ENCODE measurements at regions not wholly inside any gene's neighbourhood (a gene's known extent, or its start where the extent isn't known, plus 50 kb on each side); places are given as distances from the start of the nearest gene placed in this dataset.

DNA sequence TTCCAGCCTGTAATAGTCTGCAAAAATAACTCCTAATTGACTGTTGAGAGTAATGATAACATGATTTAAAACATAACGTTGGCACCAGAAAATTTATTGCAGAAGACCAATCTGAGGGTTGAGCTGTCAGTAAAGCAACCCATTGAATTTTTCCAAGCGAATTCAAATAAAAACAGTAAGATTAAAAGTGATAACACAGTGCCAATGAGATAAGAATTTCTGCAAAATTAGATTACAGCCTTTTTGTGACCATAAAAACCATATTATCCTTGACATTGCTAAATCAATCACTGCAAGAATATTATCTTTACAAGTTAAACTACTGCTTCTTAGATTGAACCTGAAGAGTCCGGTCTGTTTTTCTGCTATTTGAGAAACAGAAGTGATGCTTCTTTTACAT is 341.4 kb downstream of the CDH11 start:
- Mint-ChIP-seq H3K9me3 (peaks cover 38% of the 10 kb centered on the region), H3K27me3 (ENCODE audit: low read depth) (no peaks in the 10 kb centered on the region), H3K4me1 (ENCODE audit: low read depth) (no peaks in the 10 kb centered on the region), H3K27ac (no peak overlapping the region), H3K36me3 (ENCODE audit: low read depth) (no peaks in the 10 kb centered on the region), H3K4me3 (no peak overlapping the region)

DNA sequence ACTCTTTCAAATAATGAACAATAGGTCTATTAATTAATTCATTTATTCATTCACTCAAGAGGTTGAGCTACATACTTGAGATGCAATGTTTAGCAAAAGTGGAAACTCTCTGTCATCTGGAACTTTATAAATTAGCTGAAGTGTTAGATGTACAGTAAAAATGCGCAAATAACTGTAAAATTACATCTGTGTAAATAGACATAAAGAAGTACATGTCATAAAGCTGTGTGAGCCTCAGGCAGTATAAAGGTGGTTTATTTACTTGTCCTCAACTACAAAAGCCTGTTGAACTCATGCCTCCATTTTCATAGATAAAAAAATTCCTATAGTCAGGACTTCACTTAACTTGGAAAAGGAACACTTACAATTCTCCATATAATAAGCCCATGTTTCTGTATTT is 343.1 kb downstream of the CDH11 start:
- Mint-ChIP-seq H3K4me1 (ENCODE audit: low read depth) (no peaks in the 10 kb centered on the region), H3K27me3 (ENCODE audit: low read depth) (no peaks in the 10 kb centered on the region), H3K9me3 (peaks cover 46% of the 10 kb centered on the region), H3K27ac (no peak overlapping the region), H3K4me3 (no peak overlapping the region), H3K36me3 (ENCODE audit: low read depth) (no peaks in the 10 kb centered on the region)

DNA sequence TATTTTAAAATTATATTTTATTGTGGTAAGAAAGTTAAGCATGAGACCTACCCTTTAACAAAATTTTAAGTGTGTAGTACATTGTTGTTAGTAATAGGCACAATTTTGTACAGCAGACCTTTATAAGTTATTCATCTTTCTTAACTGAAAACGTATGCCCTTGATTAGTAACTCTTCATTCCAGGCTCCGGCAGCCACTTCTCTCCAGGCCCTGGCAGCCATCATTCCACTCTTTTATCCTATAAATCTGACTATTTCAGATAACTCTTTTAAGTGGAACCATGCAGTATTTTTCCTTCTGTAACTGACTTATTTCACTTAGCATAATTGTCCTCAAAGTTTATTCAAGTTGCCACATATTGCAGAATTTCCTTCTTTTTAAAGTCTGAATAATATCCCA is 348.2 kb downstream of the CDH11 start:
- Mint-ChIP-seq H3K4me3 (no peak overlapping the region), H3K4me1 (ENCODE audit: low read depth) (no peaks in the 10 kb centered on the region), H3K36me3 (ENCODE audit: low read depth) (no peaks in the 10 kb centered on the region), H3K9me3 (peaks cover 29% of the 10 kb centered on the region), H3K27me3 (ENCODE audit: low read depth) (no peaks in the 10 kb centered on the region), H3K27ac (no peak overlapping the region)

DNA sequence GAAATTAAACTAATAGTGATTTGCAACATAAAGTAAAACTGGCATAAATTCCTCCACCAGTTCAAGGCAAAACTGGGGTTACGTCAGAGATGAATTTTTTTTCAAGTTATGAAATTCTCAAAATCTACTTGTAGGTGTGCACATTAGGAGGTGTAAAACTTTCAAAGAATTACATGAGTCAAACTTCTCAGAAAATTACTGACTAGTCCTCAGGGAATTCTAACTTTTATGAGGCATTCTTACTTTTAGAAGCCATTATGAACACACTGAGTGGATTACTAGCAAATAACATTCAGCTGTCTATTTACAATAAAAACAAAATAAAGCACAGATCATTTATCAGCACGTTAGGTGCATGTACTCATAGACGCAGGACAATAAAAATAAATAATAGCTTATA is 348.7 kb downstream of the CDH11 start:
- Mint-ChIP-seq H3K27ac (no peak overlapping the region), H3K9me3 (peaks cover 28% of the 10 kb centered on the region)

DNA sequence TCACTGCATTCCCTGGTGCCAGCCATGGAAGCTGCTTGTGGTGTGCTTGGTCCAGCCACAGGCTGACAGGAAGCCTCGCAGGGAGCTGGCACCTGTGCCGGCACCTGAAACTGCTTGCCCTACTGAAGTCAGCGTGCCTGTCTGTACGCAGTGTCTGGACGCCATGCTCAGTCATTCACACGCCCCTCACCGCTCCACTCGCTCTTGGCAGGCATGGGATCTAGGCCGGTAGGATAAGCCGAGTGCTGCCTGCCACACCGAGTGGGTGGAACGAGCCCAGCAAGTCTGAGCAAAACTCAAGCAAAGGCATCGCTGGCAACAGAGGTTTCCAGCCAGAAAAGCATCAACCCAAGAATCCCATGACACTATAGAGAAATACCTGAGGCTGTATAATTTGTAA is 350.6 kb downstream of the CDH11 start:
- Mint-ChIP-seq H3K36me3 (ENCODE audit: low read depth) (no peaks in the 10 kb centered on the region), H3K9me3 (peaks cover 26% of the 10 kb centered on the region), H3K27ac (no peak overlapping the region), H3K4me1 (ENCODE audit: low read depth) (no peaks in the 10 kb centered on the region), H3K4me3 (no peak overlapping the region), H3K27me3 (ENCODE audit: low read depth) (no peaks in the 10 kb centered on the region)

More for the DNA sequence above, 348.7 kb downstream of the CDH11 start:
- Mint-ChIP-seq H3K27me3 (ENCODE audit: low read depth) (no peaks in the 10 kb centered on the region), H3K4me3 (no peak overlapping the region), H3K4me1 (ENCODE audit: low read depth) (no peaks in the 10 kb centered on the region), H3K36me3 (ENCODE audit: low read depth) (no peaks in the 10 kb centered on the region)

DNA sequence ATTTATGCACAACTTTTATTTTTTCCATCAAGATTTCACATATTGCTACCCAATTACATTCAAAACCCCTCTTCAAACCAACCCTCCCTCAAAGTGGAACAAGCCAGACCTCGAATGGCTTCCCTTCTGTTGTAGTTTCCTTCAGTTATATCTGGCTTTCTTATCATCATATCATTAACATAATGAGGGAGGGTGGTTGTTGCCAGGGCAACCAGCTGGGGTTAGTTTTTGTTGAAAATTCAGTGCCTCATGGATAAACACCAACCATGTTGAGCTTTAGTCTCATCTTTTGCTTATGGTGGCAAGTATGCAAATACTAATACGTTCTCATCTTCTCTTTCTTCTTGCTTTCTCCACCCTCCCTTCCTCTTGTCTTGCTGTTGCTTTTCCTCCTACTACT is 359.7 kb downstream of the CDH11 start:
- no peak overlapping the region for H3K27ac Mint-ChIP-seq
- peaks cover 26% of the 10 kb centered on the region for H3K9me3 Mint-ChIP-seq
- H3K36me3 Mint-ChIP-seq (ENCODE audit: low read depth) = no peaks in the 10 kb centered on the region

DNA sequence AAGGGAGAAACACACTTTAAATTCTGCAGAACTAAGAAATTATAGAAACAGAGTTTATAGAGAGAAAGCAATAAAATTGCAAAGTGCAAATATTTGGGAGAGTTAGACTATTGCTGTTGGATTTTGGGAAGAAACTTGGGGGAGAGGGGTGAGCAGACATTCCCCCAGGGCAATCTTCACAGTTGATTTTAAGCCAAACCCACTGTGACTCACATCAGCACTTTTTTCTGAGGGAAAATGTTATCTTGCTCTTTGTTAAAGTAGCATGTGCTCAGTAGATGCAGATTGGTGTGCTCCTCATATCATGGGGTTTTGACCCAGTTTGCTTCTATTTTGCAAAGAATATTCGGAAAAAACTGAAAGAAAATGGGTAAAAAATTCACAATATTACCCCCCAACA is 367.6 kb downstream of the CDH11 start:
- Mint-ChIP-seq H3K27ac (no peak overlapping the region), H3K36me3 (ENCODE audit: low read depth) (no peaks in the 10 kb centered on the region), H3K27me3 (ENCODE audit: low read depth) (no peaks in the 10 kb centered on the region), H3K4me3 (no peak overlapping the region), H3K4me1 (ENCODE audit: low read depth) (no peaks in the 10 kb centered on the region), H3K9me3 (peaks cover 17% of the 10 kb centered on the region)

More for the DNA sequence above, 359.7 kb downstream of the CDH11 start:
- H3K27me3 Mint-ChIP-seq (ENCODE audit: low read depth) = no peaks in the 10 kb centered on the region
- H3K4me3 Mint-ChIP-seq = no peak overlapping the region
- no peaks in the 10 kb centered on the region for H3K4me1 Mint-ChIP-seq (ENCODE audit: low read depth)

DNA sequence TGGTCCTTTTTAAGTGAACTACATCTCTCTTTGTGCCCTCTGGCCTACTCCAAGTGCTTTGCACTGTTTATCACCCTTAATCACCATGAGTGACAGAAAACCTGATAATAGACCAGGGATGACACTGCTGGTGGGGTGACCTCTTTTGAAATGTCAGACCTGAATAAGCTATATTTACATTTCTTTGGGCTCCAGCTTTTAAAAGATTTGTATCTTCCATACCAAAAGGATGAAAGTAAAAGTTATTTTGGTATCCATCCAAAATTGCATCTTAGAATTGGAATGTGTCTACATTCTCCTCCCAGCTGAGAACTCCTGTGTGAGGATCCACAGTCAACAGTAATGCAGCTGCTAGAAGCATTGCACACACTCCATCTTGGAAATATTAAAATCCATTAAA is 370.0 kb downstream of the CDH11 start:
- Mint-ChIP-seq H3K4me3 (no peak overlapping the region), H3K36me3 (ENCODE audit: low read depth) (no peaks in the 10 kb centered on the region), H3K4me1 (ENCODE audit: low read depth) (no peaks in the 10 kb centered on the region), H3K27me3 (ENCODE audit: low read depth) (no peaks in the 10 kb centered on the region), H3K27ac (no peak overlapping the region), H3K9me3 (peaks cover 19% of the 10 kb centered on the region)

DNA sequence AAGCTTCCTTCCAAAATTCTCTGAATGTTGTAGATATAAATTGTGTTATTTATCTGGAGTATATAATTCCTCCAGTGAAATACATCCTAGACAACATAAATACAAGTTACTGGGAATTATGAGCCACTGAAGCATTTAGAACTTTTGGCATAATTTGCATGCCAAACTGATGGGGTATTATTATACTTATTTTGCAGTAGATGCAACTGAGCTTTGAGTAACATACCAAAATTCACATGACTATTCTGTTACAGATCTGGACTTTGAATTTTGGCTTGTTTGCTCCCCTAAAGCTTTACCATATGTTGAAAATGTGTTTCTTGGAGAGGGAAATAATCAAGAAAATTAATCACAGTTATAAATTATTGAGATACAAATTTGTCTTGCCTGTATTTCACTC is 372.5 kb downstream of the CDH11 start:
- H3K27ac Mint-ChIP-seq = no peak overlapping the region
- H3K9me3 Mint-ChIP-seq = peaks cover 22% of the 10 kb centered on the region
- no peaks in the 10 kb centered on the region for H3K27me3 Mint-ChIP-seq (ENCODE audit: low read depth)
- H3K4me1 Mint-ChIP-seq (ENCODE audit: low read depth) = no peaks in the 10 kb centered on the region
- H3K4me3 Mint-ChIP-seq = no peak overlapping the region
- H3K36me3 Mint-ChIP-seq (ENCODE audit: low read depth) = no peaks in the 10 kb centered on the region

DNA sequence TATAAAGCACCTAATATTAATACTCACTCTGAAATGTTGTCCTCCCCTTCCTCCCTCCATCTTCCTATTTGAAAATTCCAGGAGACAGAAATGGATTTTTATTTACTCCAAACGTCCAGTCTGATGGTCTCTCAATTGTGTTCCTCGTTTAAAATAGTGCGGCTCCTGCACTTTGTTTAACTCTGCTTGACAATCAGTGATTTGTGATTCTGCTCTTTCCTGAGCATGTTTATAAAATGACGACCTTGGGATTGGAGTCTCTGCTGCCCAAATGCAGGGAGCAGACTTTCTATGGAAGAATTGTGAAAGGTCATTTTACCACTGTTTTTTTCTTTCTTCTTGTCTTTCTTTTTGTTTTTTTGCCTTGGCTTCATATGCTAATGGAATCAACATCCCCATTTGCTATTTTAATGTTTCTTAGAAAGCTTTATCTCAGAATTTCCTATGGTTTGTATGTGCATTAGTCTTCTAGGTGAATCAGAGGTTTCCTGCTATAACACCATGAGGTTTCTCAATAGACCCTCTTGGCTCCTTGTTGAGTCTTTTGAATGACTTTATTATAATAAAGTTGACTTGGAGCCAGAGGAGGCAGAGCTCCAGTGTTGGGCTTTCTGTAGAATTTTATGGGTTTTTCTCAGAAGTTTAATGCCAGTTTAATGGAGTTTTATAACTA is 376.5 kb downstream of the CDH11 start:
- H3K27me3 Mint-ChIP-seq (ENCODE audit: low read depth) = no peaks in the 10 kb centered on the region
- H3K4me1 Mint-ChIP-seq (ENCODE audit: low read depth) = no peaks in the 10 kb centered on the region
- no peak overlapping the region for H3K27ac Mint-ChIP-seq
- no peak overlapping the region for H3K4me3 Mint-ChIP-seq
- H3K9me3 Mint-ChIP-seq = peaks cover 25% of the 10 kb centered on the region
- H3K36me3 Mint-ChIP-seq (ENCODE audit: low read depth) = no peaks in the 10 kb centered on the region

DNA sequence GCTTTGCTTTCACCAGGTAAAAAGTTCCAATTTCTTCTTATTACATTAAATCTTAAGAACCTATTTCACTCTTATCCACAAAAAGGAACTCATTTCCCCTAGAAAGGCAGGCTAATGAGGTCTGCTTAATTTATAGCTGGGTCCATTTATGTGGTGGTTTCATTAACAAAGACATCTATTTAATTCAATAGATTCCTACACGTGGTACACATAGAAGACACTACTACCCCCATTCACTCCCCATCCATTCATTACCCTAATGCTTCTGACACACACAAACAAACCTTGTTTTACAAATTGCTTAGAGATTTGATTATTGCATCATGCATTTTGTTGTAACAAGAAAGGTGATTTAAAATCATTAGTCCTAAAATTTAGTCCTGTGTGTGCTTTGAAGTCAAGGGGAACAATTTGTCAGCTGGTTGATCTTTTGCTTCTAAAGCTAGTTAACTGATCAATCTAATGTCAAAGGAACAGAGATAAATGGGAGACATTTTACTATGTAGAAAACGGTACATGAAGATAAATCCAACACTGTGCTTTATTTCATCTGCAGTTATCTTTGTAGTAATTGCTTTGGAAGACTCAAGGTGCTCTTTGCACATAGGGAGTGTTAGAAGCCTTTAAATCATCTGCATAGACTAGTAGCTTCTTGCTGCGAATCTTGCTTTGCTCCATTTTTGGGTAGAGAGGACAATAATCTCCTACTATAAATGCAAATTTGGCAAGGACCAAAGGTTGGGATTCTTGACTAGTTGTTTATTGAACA is 379.2 kb downstream of the CDH11 start:
- H3K9me3 Mint-ChIP-seq = peaks cover 29% of the 10 kb centered on the region
- H3K4me3 Mint-ChIP-seq = no peak overlapping the region
- no peaks in the 10 kb centered on the region for H3K27me3 Mint-ChIP-seq (ENCODE audit: low read depth)
- no peak overlapping the region for H3K27ac Mint-ChIP-seq
- no peaks in the 10 kb centered on the region for H3K36me3 Mint-ChIP-seq (ENCODE audit: low read depth)
- no peaks in the 10 kb centered on the region for H3K4me1 Mint-ChIP-seq (ENCODE audit: low read depth)

DNA sequence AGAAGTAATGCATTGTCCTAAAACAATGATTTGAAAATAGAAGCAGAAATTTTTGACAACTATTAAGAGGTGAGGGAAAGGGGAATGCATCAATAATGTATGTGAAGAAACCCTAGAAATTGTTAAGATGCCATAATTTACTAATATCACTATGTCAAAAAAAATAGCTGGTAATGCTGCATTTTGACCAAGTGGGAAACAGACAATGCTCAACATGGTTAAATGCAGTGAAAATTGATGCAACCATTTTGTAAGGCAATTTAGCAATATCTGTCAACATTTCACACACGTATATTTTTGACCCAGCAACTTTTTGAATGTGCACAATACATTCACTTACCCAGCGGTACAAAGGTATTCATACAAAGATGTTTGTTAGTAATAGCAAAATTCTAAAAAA is 381.6 kb downstream of the CDH11 start:
- H3K36me3 Mint-ChIP-seq (ENCODE audit: low read depth) = no peaks in the 10 kb centered on the region
- no peaks in the 10 kb centered on the region for H3K27me3 Mint-ChIP-seq (ENCODE audit: low read depth)
- no peak overlapping the region for H3K27ac Mint-ChIP-seq
- H3K4me3 Mint-ChIP-seq = no peak overlapping the region
- no peaks in the 10 kb centered on the region for H3K4me1 Mint-ChIP-seq (ENCODE audit: low read depth)
- H3K9me3 Mint-ChIP-seq = peaks cover 21% of the 10 kb centered on the region

DNA sequence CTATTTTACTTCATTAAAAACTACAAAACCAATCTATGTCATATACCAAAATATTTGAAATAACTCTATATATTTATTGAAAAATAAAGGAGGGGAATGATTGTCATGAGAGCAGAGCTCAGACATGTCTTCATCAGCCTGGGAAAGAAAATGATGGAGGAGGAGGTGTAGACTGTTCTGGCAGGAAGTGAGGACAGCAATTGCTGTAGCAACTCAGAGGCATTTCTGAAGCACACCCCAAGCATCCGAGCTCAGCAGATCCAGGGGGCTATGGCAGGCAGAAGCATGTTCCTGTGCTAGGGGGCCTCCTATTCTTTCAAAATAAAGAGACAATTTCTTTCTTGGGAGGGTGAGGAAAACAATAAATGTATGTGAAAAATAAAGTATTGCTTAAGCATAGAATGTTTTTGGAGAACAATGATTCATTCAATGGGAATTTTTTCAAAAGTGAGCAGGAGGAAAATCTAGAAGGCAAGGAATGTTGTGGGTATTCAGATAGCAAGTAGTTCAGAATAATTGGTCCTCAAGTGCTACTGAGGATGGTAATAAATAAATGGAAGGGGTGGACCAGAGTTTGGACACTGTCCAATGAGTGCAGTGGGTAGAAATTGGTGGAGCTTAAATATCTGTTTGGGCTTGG is 383.4 kb downstream of the CDH11 start:
- no peaks in the 10 kb centered on the region for H3K27me3 Mint-ChIP-seq (ENCODE audit: low read depth)
- no peaks in the 10 kb centered on the region for H3K36me3 Mint-ChIP-seq (ENCODE audit: low read depth)
- H3K9me3 Mint-ChIP-seq = peaks cover 12% of the 10 kb centered on the region
- no peak overlapping the region for H3K27ac Mint-ChIP-seq
- H3K4me1 Mint-ChIP-seq (ENCODE audit: low read depth) = no peaks in the 10 kb centered on the region
- H3K4me3 Mint-ChIP-seq = no peak overlapping the region

DNA sequence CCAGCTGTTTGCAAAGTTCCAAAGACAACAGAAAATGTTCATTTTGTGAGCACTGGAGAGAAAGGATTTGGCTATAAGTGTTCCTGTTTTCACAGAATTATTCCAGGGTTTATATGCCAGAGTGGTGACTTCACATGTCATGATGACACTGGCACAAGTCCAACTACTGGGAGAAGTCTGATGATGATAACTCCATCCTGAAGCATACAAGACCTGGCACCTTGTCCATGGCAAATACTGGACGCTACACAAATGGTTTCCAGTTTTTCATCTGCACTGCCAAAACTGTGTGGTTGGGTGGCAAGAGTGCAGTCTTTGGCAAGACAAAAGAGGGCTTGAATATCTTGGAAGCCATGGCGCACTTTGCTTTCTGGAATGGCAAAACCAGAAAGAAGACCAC is 385.0 kb downstream of the CDH11 start:
- Mint-ChIP-seq H3K36me3 (ENCODE audit: low read depth) (no peaks in the 10 kb centered on the region), H3K9me3 (peaks cover 24% of the 10 kb centered on the region), H3K4me3 (no peak overlapping the region), H3K27ac (no peak overlapping the region), H3K4me1 (ENCODE audit: low read depth) (no peaks in the 10 kb centered on the region), H3K27me3 (ENCODE audit: low read depth) (no peaks in the 10 kb centered on the region)

DNA sequence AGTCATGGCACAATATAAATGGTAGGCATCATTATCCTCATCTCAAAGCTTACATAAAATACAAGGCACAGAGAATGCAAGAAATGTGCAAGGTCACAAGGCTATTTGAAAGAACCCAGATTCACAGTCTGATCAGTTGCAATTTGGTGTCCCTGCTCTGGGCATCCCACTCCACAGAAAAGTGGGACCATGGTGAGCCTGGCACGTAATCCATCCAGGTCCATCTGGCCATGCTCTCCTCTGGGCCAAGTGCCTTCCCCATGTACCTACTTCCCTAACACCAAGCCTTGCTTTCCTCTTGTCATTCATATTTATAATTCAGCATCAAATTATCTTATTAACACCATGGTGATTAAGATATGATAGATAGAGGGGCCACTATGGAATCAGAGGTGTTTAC is 390.0 kb downstream of the CDH11 start:
- Mint-ChIP-seq H3K36me3 (ENCODE audit: low read depth) (no peaks in the 10 kb centered on the region), H3K9me3 (peaks cover 26% of the 10 kb centered on the region), H3K27ac (no peak overlapping the region), H3K4me3 (no peak overlapping the region), H3K4me1 (ENCODE audit: low read depth) (no peaks in the 10 kb centered on the region), H3K27me3 (ENCODE audit: low read depth) (no peaks in the 10 kb centered on the region)
